Heart left ventricle (tissue), 13 donors: ENCODE measurements at regions not wholly inside any gene's neighbourhood (a gene's known extent, or its start where the extent isn't known, plus 50 kb on each side); places are given as distances from the start of the nearest gene placed in this dataset.

Experiments used
- POLR2A ChIP-seq, 2 donors: fragments of 450-650 bp; IDR thresholded peaks; one replicate each; pipeline ENCODE4 v1.6.1; 2017; ENCODE audit warnings: antibody characterized with exemption in 2 of 2, mild to moderate bottlenecking in 2 of 2, moderate library complexity in 2 of 2
- TF ChIP-seq, protein P1 (sequence below), 12 donors: fragments of 200-600 bp; sonication (generic) in 4 of 12; IDR thresholded peaks; one replicate each; pipeline versions ENCODE4 v1.5.0 to v1.8.0; 2018 to 2022; ENCODE audit warnings: antibody characterized with exemption in 12 of 12, mild to moderate bottlenecking in 5 of 12
- donor health status: ischemic (EF 13 %, LVEDD 7.1; RV severe dilation, severe dysfunction).
- donor health status: DM: no; HTN: yes; CAD: no.
- donor health status: DM: no; HTN: no; CAD: no.
- donor health status: ischemic (EF 25% LVEDD 6.9; RV normal size, moderate dysfunction).
- donor health status: ischemic (EF 25% LVEDD 5.7; RV mildly dilated, moderate dysfunction).
- donor health status: ischemic (EF 35%, LVEDD 5.7; RV mildly dilated, moderate dysfunction).
- donor health status: nonischemic (EF 11% LVEDD 7.7; RV severe dilation, severe dysfunction).
- donor health status: DM: yes; HTN: yes; CAD: no.
- donor health status: PGD.
- donor health status: ischemic (EF 29% LVEDD 5.4; RV normal size, mild dysfunction).
- donor health status: nonischemic (EF 23%, LVEDD 6.1; RV moderate dilation, normal function).

- TF ChIP-seq, protein P1, sequence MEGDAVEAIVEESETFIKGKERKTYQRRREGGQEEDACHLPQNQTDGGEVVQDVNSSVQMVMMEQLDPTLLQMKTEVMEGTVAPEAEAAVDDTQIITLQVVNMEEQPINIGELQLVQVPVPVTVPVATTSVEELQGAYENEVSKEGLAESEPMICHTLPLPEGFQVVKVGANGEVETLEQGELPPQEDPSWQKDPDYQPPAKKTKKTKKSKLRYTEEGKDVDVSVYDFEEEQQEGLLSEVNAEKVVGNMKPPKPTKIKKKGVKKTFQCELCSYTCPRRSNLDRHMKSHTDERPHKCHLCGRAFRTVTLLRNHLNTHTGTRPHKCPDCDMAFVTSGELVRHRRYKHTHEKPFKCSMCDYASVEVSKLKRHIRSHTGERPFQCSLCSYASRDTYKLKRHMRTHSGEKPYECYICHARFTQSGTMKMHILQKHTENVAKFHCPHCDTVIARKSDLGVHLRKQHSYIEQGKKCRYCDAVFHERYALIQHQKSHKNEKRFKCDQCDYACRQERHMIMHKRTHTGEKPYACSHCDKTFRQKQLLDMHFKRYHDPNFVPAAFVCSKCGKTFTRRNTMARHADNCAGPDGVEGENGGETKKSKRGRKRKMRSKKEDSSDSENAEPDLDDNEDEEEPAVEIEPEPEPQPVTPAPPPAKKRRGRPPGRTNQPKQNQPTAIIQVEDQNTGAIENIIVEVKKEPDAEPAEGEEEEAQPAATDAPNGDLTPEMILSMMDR (IDR thresholded peaks at IDR 0.05): no peak
- TF ChIP-seq POLR2A (IDR thresholded peaks at IDR 0.05): no peak
These were observed 58.7 kb upstream of the BBX start for GRCh38 chr3:107464037-107464436.
